Testis (tissue), 2 donors: ENCODE measurements at regions not wholly inside any gene's neighbourhood (a gene's known extent, or its start where the extent isn't known, plus 50 kb on each side); places are given as distances from the start of the nearest gene placed in this dataset.

ENCODE experiments used
- POLR2A ChIP-seq: fragments of 450-650 bp; IDR thresholded peaks from one replicate; pipeline ENCODE4 v1.6.1; 2017; ENCODE audit warnings: antibody characterized with exemption, mild to moderate bottlenecking, moderate library complexity
- TF ChIP-seq, protein P1 (sequence below), 3 experiments: fragments of 450-650 bp in 2 of 3; fragments of 200-600 bp in 1 of 3; sonication (generic) in 1 of 3; IDR thresholded peaks; one replicate each; pipeline ENCODE4 v1.5.1; 2016 to 2019; ENCODE audit warnings: antibody characterized with exemption in 3 of 3, mild to moderate bottlenecking in 2 of 3, moderate library complexity in 1 of 3

DNA sequence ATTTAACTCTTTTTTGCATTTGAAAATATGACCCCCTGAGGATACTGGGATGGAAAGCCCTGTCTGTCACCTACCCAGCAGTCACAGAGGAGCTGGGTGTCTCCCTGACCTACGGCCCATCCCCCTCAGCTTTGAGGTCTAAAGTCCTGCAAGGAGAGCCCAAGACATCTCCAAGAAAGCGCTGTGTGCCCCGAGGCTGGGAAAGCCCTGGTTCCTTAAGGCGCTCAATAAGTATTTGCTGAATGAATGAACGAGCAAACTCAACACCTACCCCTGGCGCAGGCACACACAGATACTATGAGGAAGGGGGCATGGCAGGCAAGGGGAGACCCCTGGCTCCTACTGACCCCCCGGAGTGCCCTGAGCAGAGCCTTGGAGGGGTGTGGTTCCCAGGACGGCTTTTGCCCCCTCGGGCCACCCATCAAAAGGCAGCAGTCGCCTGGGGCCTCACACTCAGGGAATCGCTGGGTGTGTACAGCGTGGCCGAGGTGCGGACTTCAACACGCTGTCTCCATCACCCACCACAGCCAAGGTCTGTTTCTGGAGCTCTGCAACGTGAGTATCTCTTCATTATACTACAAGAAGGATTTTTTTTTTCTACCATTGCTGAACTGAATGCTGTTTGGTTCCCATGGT, 211.6 kb downstream of the ERCC6L2 start:
- TF ChIP-seq, protein P1, sequence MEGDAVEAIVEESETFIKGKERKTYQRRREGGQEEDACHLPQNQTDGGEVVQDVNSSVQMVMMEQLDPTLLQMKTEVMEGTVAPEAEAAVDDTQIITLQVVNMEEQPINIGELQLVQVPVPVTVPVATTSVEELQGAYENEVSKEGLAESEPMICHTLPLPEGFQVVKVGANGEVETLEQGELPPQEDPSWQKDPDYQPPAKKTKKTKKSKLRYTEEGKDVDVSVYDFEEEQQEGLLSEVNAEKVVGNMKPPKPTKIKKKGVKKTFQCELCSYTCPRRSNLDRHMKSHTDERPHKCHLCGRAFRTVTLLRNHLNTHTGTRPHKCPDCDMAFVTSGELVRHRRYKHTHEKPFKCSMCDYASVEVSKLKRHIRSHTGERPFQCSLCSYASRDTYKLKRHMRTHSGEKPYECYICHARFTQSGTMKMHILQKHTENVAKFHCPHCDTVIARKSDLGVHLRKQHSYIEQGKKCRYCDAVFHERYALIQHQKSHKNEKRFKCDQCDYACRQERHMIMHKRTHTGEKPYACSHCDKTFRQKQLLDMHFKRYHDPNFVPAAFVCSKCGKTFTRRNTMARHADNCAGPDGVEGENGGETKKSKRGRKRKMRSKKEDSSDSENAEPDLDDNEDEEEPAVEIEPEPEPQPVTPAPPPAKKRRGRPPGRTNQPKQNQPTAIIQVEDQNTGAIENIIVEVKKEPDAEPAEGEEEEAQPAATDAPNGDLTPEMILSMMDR (IDR thresholded peaks at IDR 0.05) = no peak
- no peak for TF ChIP-seq POLR2A
